C1 segment of cervical spinal cord (tissue), 14 donors: ENCODE measurements at regions not wholly inside any gene's neighbourhood (a gene's known extent, or its start where the extent isn't known, plus 50 kb on each side); places are given as distances from the start of the nearest gene placed in this dataset.
A peak's percentile ranks its signal among the peaks of the same experiment; 100 is the strongest.

Experiments used
- DNase-seq, 14 donors: peaks; one replicate each; lab custom pipeline; 2025; lab: John Stamatoyannopoulos, UW

DNA sequence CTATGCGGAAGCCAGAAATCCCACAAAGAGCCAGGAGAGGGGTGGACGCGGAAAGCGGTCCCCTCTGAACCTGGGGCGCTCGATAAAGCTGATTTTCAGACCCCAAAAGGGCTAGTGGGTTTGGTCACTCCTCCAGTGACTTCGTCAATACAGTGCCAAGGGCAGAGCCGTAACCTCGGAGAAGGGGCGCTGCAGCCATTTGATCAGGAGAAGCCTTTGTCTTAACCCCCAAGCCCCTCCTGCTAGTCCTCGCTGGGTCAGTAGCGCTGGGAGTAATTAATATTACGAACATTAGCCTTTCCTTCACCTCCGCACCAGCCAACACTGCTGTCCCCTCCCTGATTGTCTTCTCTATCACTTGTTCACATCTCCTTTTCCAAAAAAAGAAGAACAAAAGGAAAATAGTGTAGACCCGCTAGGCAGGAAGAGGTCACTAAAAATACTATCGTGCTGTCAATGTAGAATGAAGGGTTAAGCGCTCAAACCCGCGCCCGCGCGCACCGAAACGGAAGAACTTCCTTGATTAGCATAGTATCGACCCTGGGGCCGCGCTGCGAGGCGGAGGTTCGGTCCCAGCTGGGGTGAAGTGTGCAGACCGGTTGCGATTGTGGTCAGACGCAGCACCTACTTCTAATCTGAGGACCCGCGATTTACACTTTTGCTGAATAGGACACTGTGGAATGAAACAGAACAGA is 63.2 kb upstream of the MAPRE2 start:
- DNase-seq, result peak in 10 of 14 donors; percentile 13 to 78 (median 54)

DNA sequence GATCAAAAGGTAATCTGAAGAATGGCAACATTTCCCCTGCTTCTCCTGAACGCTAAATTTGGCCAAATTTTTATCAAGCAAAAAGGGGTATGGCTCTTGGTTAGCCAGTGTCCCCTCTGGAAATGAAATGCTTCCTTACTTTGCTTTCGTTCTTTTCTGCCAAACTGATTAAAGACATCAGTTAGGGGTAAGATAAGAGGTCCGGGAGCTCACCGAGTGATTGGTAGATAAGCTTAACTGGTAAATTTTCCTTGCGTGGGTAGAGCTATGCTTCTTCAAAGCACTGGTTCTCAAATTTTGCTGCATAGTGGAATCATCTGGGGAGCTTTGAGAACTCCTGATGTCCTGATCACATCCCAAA is 62.7 kb upstream of the MAPRE2 start:
- peak in 1 of 14 donors; percentile 23 for DNase-seq

DNA sequence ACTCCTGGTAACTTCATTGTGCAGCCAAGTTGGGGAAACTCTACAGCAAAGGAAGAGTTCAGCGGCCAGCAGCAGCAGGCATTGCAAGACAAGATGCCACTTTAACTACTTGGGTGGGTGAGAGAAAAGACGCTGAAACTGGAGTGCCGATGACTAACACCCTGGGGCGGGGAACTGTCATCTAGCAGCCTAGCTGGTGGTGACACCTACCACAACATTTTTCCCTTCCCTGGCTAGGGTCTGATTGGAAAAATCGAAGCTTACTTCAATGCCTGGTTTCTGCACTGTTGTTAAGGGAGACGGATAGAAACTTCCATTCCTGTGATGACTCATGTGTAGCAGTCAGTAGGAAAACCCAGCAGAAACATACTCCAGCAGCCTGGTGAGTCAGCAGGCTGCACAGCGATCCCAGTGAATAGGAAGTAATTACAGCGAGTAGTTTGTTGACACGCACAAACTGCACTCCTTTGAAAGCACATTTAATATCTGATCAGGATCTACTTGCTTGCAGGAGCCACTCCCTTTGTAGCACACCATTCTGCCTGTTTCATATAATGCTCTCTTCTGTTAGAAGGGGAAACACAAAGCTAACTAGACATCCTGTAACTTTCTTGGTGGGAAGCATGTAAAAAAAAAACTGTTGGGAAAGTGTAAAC is 62.1 kb upstream of the MAPRE2 start:
- DNase-seq, result peak in 12 of 14 donors; percentile 43 to 82 (median 62)

DNA sequence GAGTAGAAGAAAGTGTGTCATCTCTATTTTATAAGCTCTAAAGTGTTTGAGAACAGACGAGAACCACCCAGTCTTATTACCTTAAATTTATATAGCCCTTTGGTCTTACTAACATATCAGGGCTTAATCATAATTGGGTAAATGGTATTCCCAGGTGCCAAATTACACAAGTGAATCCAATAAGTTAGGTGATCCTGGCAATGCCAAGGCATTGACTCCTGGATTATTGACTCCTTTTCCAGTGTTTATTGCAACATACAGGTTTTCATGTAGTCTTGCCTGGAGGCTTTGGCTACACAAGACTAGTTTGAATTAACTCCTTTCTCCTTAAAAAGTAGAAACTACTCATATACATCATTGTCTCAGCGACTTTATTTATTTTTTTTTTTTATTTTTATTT is 59.7 kb upstream of the MAPRE2 start:
- DNase-seq, result no peak

DNA sequence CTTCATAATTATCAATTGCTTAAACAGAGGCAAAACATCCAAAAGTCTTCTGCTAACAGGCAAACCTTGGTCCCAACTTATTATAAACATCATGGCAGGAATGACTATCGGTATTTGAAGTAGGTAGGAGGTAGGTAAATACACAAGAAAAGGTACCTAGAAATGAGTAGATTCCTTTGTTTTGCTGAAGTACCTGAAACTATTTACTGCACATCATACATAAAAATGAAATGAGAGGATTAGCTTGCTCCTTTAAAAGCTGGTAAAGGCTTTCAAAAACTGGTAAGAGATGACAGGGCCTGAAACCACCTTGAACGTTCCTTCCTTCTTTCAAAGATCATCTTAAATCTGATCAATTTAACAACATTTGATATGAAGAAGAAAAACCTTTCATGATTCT is 55.2 kb upstream of the MAPRE2 start:
- no peak for DNase-seq

DNA sequence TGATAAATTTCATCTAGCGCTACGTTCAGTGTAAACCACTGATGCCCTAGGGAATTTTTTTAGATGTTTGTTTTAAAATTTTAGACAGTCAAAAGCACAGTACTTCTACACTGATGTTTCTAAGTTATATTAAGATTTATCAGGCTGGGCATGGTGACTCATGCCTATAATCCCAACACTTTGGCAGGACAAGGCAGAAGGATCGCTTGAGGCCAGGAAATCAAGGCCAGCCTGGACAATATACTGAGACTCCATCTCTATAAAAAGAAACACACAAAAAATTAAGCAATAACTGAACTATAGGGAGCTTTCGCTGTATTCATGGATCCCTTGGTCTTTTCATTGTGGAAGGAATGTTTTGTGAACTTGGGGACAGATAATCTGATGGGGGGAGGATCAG is 50.6 kb upstream of the MAPRE2 start:
- DNase-seq, result no peak

DNA sequence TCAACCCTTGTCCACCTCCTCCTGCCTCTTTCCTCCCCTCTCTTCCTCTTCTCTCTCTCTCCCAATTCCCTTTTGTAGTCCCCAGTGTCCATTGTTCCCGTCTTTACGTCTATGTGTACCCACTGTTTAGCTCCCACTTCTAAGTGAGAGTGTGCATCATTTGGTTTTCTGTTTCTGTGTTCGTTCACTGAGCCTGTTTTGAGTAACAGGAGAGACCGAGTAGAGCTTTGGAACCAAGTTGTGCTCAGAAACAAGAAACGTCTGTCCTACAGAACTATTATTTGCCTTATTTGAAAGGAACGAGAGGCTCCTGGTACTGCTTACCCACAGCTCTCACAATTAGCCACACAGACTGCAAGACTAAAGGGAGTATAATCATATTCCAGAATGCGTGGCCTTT is 50.1 kb upstream of the MAPRE2 start:
- DNase-seq, result peak in 3 of 14 donors; percentile 18 to 31 (median 26)
